GM12878 (cell line): ENCODE measurements at regions not wholly inside any gene's neighbourhood (a gene's known extent, or its start where the extent isn't known, plus 50 kb on each side); places are given as distances from the start of the nearest gene placed in this dataset.

Experiments
- ATAC-seq: fragments of 200-7000 bp; cut with Tn5 transposase; 3 replicates; pipeline ENCODE4 v1.9.1; 2020; ENCODE audit warnings: mild to moderate bottlenecking, moderate library complexity
- BruUV-seq: library from RNA; stranded (reverse); fragments of 400-500 nt; replicated peaks from 2 replicates; lab custom pipeline; 2021; lab: Mats Ljungman, UMichigan
- CTCF ChIA-PET: fragments of 300-600 bp; sonication (Branson Sonifier 250); formaldehyde crosslinking; extraction: SDS; loops from one replicate; lab custom pipeline; 2021; ENCODE audit warnings: inconsistent platforms; lab: Yijun Ruan, JAX
- POLR2A ChIA-PET: fragments of 350-600 bp; formaldehyde crosslinking; extraction: SDS; loops from one replicate; lab custom pipeline; 2021; ENCODE audit warnings: inconsistent platforms; lab: Charles Lee
- RAD21 ChIA-PET: fragments of 300-600 bp; sonication (Branson Sonifier 250); formaldehyde crosslinking; loops from one replicate; lab custom pipeline; 2023; ENCODE audit warnings: antibody characterized with exemption; ENCODE audit not compliant: unreplicated experiment; lab: Charles Lee
- SMC1A ChIA-PET: fragments of 300-600 bp; sonication (Branson Sonifier 250); formaldehyde crosslinking; loops from one replicate; lab custom pipeline; 2023; ENCODE audit not compliant: unreplicated experiment, uncharacterized antibody; lab: Charles Lee
- DNase-seq: peaks from one replicate; pipeline ENCODE4 v3.0.0-alpha.2; 2011; ENCODE audit warnings: low read depth, low spot score
- FAIRE-seq: peaks from 3 replicates; lab custom pipeline; 2011; peaks lifted over from hg19 to GRCh38; lab: Jason Lieb, UNC
- H2AFZ ChIP-seq: 2 replicates; pipeline ENCODE4 v1.6.0; 2011; ENCODE audit warnings: low read depth, low read length, control low read depth; ENCODE audit not compliant: control insufficient read depth
- H3K27ac ChIP-seq: 2 replicates; pipeline ENCODE4 v1.5.1; 2011; ENCODE audit warnings: control low read depth; ENCODE audit not compliant: control insufficient read depth, insufficient read depth
- H3K27me3 ChIP-seq, 2 experiments: replicated peaks in 1 of 2; 2 replicates each; pipeline versions ENCODE4 v1.6.0 to v1.6.1; 2011; ENCODE audit warnings: low read length in 1 of 2; ENCODE audit not compliant: control insufficient read depth in 2 of 2, insufficient read depth in 2 of 2
- H3K36me3 ChIP-seq, 2 experiments: 2 replicates each; pipeline ENCODE4 v1.5.1; 2011; ENCODE audit warnings: low read length in 1 of 2; ENCODE audit not compliant: control insufficient read depth in 2 of 2, insufficient read depth in 2 of 2
- H3K4me1 ChIP-seq: 2 replicates; pipeline ENCODE4 v1.6.1; 2011; ENCODE audit warnings: mild to moderate bottlenecking, low read length, moderate library complexity, mixed read lengths; ENCODE audit not compliant: control insufficient read depth, insufficient read depth
- H3K4me2 ChIP-seq: 2 replicates; pipeline ENCODE4 v1.6.0; 2011; ENCODE audit warnings: control low read depth; ENCODE audit not compliant: control insufficient read depth, insufficient read depth
- H3K4me3 ChIP-seq: fragments of 200-600 bp; sonication (generic); 2 replicates; pipeline ENCODE4 v1.5.1; 2016
- H3K79me2 ChIP-seq: 2 replicates; pipeline ENCODE4 v1.6.0; 2011; ENCODE audit warnings: low read length; ENCODE audit not compliant: control insufficient read depth, insufficient read depth
- H3K9ac ChIP-seq: 2 replicates; pipeline ENCODE4 v1.8.0; 2011; ENCODE audit warnings: low read length, control low read depth, mixed read lengths; ENCODE audit not compliant: control insufficient read depth, insufficient read depth
- H3K9me3 ChIP-seq: replicated peaks from 3 replicates; pipeline ENCODE4 v1.5.1; 2011; ENCODE audit warnings: mild to moderate bottlenecking, low read length; ENCODE audit not compliant: control insufficient read depth, insufficient read depth
- H4K20me1 ChIP-seq: 2 replicates; pipeline ENCODE4 v1.6.0; 2011; ENCODE audit not compliant: control insufficient read depth, insufficient read depth
- CREM ChIP-seq: IDR thresholded peaks from 2 replicates; pipeline ENCODE4 v1.6.1; 2014; ENCODE audit warnings: antibody characterized with exemption, low read depth
- EGR1 ChIP-seq, 2 experiments: IDR thresholded peaks; 1 replicate in 1 of 2; 2 replicates in 1 of 2; pipeline ENCODE4 v1.6.1; 2011 to 2012; ENCODE audit warnings: low read depth in 2 of 2, low read length in 2 of 2, borderline replicate concordance in 1 of 2, mild to moderate bottlenecking in 1 of 2, moderate library complexity in 1 of 2
- JUNB ChIP-seq: IDR thresholded peaks from 2 replicates; pipeline ENCODE4 v1.6.1; 2016; ENCODE audit warnings: antibody characterized with exemption, mild to moderate bottlenecking
- PKNOX1 ChIP-seq: fragments of 450-650 bp; IDR thresholded peaks from 2 replicates; pipeline ENCODE4 v1.6.1; 2016; ENCODE audit warnings: mild to moderate bottlenecking
- RAD21 ChIP-seq: IDR thresholded peaks from 2 replicates; pipeline ENCODE4 v1.6.1; 2011; ENCODE audit warnings: mild to moderate bottlenecking, low read depth, low read length, moderate library complexity; ENCODE audit not compliant: insufficient read depth
- ZNF24 ChIP-seq: fragments of 450-650 bp; IDR thresholded peaks from 2 replicates; pipeline ENCODE4 v1.6.1; 2017; ENCODE audit warnings: antibody characterized with exemption, mild to moderate bottlenecking
- WGBS: methylation state at CpG from one replicate; pipeline ENCODE4 v1.1.6; 2016; ENCODE audit warnings: low lambda C conversion rate; ENCODE audit not compliant: insufficient replicate concordance, insufficient coverage; ENCODE audit errors: missing lambda C conversion rate; 5-methylcytosine and 5-hydroxymethylcytosine counted together
- in situ Hi-C: fragments of 300-500 bp; cut with MboI; formaldehyde crosslinking; loops from 9 replicates; pipeline ENCODE4 v1.14.3; 2018; ENCODE audit warnings: mixed read lengths
- intact Hi-C: fragments of 100-400 bp; cut with micrococcal nuclease; formaldehyde crosslinking; loops from one replicate; pipeline ENCODE4 v1.14.2; 2022; ENCODE audit not compliant: unreplicated experiment
- TF ChIP-seq, protein P1 (sequence below): fragments of 450-650 bp; IDR thresholded peaks from 2 replicates; pipeline ENCODE4 v1.6.1; 2016; ENCODE audit warnings: mild to moderate bottlenecking, moderate library complexity, borderline replicate concordance

DNA sequence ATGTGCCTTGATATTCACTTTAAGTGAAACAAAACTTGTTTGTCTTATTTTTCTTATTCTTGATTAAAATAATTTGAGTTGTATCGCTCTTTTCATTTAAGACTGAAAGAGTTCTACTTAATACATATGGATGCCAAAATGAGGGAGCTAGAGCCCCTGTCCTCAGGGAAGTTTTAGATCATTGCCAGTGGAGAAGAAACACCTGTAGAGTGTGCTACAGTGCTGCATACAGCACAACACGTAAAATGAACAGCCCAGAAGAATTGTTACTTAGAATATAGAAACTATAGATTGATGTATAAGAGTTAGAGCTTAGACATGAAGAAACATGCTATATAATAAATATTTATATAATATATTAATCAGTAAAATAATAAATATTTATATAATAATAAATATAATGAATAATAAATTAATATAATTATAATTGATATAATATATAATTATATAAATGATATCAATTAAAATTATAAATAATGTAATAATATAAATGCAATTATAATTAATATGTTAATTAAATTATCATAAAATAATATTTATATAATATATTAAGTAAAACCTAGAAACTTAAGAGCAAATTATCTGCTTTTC lies 1234.7 kb downstream of the ROBO2 start:
- no peaks in the 10 kb centered on the region for H3K79me2 ChIP-seq
- no peaks in the 10 kb centered on the region for H3K27me3 ChIP-seq
- H4K20me1 ChIP-seq: no peaks in the 10 kb centered on the region
- DNase-seq (no peak), ATAC-seq (no peak), FAIRE-seq (no peak)
- POLR2A ChIA-PET: no interaction called here
- peaks cover 7% of the 10 kb centered on the region for H3K4me1 ChIP-seq
- CTCF ChIA-PET: interaction anchor here (2.1 kb wide), 1 partner anchor 371 kb away, joined by 14 read pairs; no protein-coding TSS in a partner anchor
- TF ChIP-seq PKNOX1 (no peak), EGR1 (IDR thresholded peaks at IDR 0.05; ENCODE audit: borderline replicate concordance in 1 of 2, low read depth in 2 of 2, low read length in 2 of 2) (no peak), ZNF24 (no peak), JUNB (no peak), CREM (no peak), RAD21 (0 out of 2 replicates have a peak, but pooled peaks have one; percentile 14)
- TF ChIP-seq, protein P1, sequence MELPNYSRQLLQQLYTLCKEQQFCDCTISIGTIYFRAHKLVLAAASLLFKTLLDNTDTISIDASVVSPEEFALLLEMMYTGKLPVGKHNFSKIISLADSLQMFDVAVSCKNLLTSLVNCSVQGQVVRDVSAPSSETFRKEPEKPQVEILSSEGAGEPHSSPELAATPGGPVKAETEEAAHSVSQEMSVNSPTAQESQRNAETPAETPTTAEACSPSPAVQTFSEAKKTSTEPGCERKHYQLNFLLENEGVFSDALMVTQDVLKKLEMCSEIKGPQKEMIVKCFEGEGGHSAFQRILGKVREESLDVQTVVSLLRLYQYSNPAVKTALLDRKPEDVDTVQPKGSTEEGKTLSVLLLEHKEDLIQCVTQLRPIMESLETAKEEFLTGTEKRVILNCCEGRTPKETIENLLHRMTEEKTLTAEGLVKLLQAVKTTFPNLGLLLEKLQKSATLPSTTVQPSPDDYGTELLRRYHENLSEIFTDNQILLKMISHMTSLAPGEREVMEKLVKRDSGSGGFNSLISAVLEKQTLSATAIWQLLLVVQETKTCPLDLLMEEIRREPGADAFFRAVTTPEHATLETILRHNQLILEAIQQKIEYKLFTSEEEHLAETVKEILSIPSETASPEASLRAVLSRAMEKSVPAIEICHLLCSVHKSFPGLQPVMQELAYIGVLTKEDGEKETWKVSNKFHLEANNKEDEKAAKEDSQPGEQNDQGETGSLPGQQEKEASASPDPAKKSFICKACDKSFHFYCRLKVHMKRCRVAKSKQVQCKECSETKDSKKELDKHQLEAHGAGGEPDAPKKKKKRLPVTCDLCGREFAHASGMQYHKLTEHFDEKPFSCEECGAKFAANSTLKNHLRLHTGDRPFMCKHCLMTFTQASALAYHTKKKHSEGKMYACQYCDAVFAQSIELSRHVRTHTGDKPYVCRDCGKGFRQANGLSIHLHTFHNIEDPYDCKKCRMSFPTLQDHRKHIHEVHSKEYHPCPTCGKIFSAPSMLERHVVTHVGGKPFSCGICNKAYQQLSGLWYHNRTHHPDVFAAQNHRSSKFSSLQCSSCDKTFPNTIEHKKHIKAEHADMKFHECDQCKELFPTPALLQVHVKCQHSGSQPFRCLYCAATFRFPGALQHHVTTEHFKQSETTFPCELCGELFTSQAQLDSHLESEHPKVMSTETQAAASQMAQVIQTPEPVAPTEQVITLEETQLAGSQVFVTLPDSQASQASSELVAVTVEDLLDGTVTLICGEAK: no peak
- H2AFZ ChIP-seq: no peak overlapping the region
- H3K9ac ChIP-seq: no peak overlapping the region
- H3K9me3 ChIP-seq: no peaks in the 10 kb centered on the region
- SMC1A ChIA-PET: interaction anchor here (0.9 to 1.0 kb wide), 2 partner anchors 359 to 371 kb away, joined by 3 read pairs; no protein-coding TSS in a partner anchor
- RAD21 ChIA-PET: no interaction called here
- WGBS: 69% methylated on average over 2 of the region's 2 CpGs
- H3K4me3 ChIP-seq: no peak overlapping the region
- H3K36me3 ChIP-seq: no peaks in the 10 kb centered on the region
- in situ Hi-C loops: no loop called here
- intact Hi-C loops: loop anchor here (5.0 kb wide), 2 partner anchors 48 to 373 kb away; no protein-coding TSS in a partner anchor
- no peak overlapping the region for H3K27ac ChIP-seq
- no TSS peak for BruUV-seq
- no peak overlapping the region for H3K4me2 ChIP-seq
